ENCODE measurements at regions not wholly inside any gene's neighbourhood (a gene's known extent, or its start where the extent isn't known, plus 50 kb on each side); places are given as distances from the start of the nearest gene placed in this dataset.

- DNase-seq (ENCODE audit: low read depth in 2 of 2) = no peak
Measured at GRCh38 chr1:195550071-195550862, 1058.0 kb downstream of the KCNT2 start.

DNA sequence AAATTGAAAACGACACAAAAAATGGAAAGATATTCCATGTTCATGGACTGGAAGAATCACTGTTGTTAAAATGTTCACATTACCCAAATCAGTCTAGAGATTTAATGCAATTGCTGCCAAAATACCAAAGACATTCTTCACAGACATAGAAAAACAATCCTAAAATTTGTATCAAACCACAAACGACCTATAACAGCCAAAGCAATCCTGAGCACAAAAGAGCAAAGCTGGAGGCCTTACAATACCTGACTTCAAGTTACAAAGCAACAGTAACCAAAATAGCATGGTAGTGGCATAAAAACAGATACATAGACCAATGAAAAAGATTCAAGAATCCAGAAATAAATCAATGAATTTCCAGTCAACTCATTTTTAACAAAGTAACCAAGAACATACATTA, 1077.3 kb downstream of the KCNT2 start:
- DNase-seq (ENCODE audit: low read depth in 2 of 2) = no peak

DNA sequence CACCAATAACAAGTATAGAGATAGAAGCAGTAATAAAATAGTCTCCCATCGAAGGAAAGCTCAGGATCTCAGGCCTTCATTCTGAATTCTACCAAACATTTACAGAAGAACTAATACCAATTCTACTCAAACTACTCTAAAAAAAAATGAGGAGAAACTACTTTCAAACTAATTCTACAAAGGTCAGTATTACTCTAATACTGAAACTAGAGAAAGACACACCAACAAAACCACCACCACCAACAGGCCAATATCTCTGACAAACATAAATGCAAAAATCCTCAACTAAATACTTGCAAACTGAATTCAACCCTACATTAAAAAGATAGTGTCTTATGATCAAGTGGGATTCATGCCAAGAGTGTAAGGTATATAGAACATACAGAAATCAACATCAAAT, 1078.4 kb downstream of the KCNT2 start:
- no peak for DNase-seq (ENCODE audit: low read depth in 2 of 2)

DNA sequence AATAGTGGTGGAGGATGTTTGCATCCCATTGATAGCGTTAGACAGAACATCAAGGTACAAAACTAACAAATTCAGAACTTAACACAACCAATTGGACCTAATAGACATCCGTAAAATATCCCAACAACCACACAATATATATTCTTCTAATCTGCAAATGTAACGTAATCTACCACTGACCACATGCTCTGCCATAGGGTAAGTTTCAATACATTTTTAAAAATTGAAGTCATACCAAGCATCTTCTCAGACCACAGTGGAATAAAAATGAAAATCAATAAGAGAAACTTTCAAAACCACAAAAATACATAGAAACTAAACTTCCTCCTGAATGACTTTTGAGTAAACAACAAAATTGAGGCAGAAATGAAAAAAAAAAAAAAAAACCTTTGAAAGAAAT, 1087.5 kb downstream of the KCNT2 start:
- no peak for DNase-seq (ENCODE audit: low read depth in 2 of 2)

- no peak for DNase-seq (ENCODE audit: low read depth in 2 of 2)
Measured at GRCh38 chr1:195516036-195516435, 1092.2 kb downstream of the KCNT2 start.

DNA sequence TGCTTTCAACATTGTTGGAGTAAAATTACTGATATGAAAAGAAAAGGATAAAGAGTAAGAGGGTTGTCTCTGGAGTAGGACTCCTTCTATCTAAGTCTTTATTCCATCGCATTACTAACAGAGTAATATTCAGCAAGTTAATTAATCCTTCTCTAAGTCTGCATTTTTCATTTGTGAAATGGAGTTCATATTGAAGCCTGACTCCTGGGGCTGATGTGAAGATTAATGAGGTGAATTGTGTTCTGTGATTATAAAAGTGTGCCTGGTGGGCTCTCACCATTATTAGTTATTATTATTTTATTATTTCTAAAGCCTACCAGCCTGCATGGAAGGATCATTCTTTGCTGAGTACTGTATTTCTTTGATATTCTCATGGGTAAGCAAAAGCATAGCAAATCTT, 1096.7 kb downstream of the KCNT2 start:
- no peak for DNase-seq (ENCODE audit: low read depth in 2 of 2)

- no peak for DNase-seq (ENCODE audit: low read depth in 2 of 2)
Measured at GRCh38 chr1:195501118-195501517, 1107.1 kb downstream of the KCNT2 start.

GRCh38 chr1:195495720-195496635, 1112.3 kb downstream of the KCNT2 start:
- no peak for DNase-seq (ENCODE audit: low read depth in 2 of 2)

DNA sequence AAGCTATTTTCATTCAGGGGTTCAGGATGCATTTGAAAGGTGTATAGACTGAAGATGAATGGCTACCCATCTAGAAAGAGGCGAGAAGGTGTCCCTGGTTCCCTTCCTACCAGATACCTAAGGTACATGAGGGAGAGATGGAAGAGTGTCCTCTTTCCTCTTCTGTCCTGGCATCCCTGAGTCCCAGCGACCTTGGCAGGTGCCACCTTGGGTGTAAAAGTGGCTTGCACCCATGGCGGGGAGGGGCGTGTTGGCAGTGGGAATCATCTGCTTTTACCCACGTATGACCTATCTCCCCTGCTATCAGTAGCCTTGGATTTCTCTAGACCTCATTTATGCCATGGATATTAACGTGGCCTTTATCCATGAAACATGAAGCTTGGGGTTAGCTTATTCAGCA, 1126.1 kb downstream of the KCNT2 start:
- DNase-seq (ENCODE audit: low read depth in 2 of 2) = no peak

DNA sequence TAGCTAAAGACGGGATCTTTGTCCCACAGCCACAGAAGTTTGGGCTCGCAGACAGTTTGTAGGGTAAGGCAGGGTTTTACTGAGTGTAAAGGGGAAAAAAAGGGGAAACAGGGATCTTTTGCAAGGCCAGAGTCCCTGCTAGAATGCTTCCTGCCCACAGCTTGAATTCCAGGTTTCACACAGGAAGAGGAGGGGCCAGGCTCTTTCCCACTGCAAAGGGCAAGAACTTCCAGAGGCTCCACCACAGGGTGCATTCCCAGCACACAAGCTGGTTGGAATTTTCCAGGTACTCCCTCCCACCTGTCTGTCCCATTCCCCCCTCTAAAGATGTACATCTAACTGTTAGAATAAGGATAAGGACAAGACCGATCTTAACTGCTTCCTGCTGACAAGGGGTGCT, 1126.9 kb downstream of the KCNT2 start:
- no peak for DNase-seq (ENCODE audit: low read depth in 2 of 2)

GRCh38 chr1:195475568-195475967, 1132.7 kb downstream of the KCNT2 start:
- DNase-seq (ENCODE audit: low read depth in 2 of 2) = no peak

DNA sequence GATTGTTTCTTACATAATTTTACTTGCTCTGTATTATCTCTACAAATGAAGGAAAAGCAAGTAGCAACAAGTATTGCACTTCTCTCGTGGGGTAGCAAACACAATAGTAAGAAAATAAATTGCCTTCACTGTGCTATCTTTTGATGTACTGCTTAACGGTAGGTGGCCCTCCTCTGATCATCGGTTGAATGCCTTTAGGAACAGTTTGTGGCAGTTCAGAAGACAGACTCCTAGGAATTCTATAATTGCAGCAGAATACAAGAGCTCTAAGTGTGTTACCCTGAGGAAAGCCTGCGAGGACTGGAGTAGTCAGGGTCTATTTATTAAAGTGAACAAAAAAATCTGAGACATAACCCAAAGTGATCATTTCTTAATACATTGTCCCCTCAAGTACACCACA, 1135.9 kb downstream of the KCNT2 start:
- no peak for DNase-seq (ENCODE audit: low read depth in 2 of 2)

DNA sequence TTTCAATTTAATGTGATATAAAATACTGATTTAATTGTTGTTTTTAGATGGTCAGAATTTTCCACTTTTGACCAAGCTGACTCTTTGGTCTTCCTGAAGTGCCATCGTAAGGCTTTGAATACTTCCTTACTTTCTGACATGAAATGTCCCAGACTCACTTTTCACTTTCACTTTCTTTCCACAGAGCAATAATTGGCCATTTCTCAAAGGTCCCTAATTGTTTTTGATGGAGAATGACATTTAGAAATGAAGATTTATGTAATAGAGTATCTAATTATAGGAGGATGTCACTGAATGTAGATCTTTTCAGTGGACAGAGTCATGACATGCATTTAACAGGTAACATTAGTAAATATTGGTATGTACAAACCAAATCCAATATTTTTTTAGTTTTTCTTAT, 1141.6 kb downstream of the KCNT2 start:
- no peak for DNase-seq (ENCODE audit: low read depth in 2 of 2)

DNA sequence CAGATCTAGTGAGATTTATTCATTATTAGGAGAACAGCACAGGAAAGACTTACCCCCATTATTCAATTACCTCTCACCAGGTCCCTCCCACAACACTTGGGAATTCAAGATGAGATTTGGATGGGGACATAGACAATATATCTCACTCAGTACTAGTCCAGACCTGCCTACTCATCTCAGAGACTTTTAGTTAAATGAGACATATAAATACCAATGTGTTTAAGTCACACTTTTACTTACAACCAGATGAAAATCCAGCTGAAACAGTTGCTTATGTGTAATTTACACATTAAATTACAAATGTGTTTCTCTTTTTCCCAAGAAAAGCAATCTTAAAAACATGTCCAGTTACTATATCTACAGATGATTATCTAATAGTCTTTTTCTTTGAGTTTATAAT, 1145.6 kb downstream of the KCNT2 start:
- no peak for DNase-seq (ENCODE audit: low read depth in 2 of 2)

GRCh38 chr1:195462152-195462551, 1146.1 kb downstream of the KCNT2 start:
- no peak for DNase-seq (ENCODE audit: low read depth in 2 of 2)

- no peak for DNase-seq (ENCODE audit: low read depth in 2 of 2)
Measured at GRCh38 chr1:195458365-195458764, 1149.9 kb downstream of the KCNT2 start.

- no peak for DNase-seq (ENCODE audit: low read depth in 2 of 2)
Measured at GRCh38 chr1:195450794-195451193, 1157.4 kb downstream of the KCNT2 start.

GRCh38 chr1:195439661-195440060, 1168.6 kb downstream of the KCNT2 start:
- DNase-seq (ENCODE audit: low read depth in 2 of 2) = no peak

- no peak for DNase-seq (ENCODE audit: low read depth in 2 of 2)
Measured at GRCh38 chr1:195434566-195435203, 1173.6 kb downstream of the KCNT2 start.

DNA sequence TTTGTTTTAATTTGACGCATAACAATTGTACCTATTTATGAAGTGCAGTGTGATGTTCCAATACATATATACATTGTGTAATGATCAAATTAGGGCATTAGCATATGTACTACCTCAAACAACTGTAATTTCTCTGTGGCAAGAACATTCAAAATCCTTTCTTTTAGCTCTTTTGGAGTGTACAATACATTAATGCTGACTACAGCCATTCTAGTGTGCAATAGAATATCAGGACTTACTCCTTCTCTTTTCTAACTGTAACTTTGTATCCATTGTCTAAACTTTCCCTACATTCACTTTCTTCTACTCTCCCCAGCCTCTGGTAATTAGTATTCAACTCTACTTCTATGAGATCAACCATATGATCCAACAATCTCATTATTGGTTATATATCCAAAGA, 1177.4 kb downstream of the KCNT2 start:
- DNase-seq (ENCODE audit: low read depth in 2 of 2) = no peak

GRCh38 chr1:195428927-195429326, 1179.3 kb downstream of the KCNT2 start:
- DNase-seq (ENCODE audit: low read depth in 2 of 2) = no peak

DNA sequence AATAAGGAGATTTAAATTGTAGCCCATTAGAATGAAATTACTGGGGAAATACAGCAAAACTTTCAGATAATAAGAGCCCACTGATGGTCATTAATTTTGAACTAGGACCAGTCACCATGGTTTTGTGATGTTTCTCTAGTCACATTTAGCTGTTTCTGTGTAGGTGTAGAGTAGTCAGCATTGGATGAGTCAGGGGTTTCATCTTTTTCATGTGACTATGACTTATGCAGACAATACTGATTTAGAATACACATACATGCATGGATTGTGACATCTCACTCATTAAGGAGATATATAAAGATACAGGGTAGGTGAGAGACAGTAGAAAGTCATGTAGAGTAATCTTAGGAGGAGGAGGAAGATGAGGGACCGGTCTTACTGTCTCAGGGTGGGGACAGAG, 1192.7 kb downstream of the KCNT2 start:
- no peak for DNase-seq (ENCODE audit: low read depth in 2 of 2)

DNA sequence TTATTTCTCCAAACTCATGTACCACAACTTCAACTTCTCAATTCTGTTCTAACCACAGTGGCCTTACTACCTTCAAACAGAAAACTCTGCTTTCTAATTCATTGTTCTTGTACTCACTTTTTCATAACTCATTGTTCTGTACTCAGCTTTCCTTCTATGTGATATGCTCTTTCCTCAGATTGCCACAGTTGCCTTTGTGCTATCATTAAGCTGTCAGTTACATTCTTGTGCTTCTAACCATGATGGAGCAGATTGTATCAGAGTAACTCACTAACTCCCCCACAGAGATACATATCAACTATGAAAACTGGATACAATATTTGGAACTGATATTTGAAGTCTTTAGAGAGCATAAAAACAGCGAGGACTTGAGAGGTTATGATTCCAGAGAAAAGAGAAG, 1213.7 kb downstream of the KCNT2 start:
- DNase-seq (ENCODE audit: low read depth in 2 of 2) = no peak
